ENCODE measurements at regions not wholly inside any gene's neighbourhood (a gene's known extent, or its start where the extent isn't known, plus 50 kb on each side); places are given as distances from the start of the nearest gene placed in this dataset.

GRCh38 chr1:238745069-238745468, 641.3 kb upstream of the CHRM3 start:
- Histone ChIP-seq H3K4me3 (ENCODE audit: insufficient read depth, low read length) (no peak overlapping the region), H4K20me1 (ENCODE audit: insufficient read depth, low read length) (no peaks in the 10 kb centered on the region), H3K4me1 (ENCODE audit: insufficient read depth, low read length) (no peaks in the 10 kb centered on the region), H2AFZ (ENCODE audit: low read length) (no peak overlapping the region), H3K27me3 (ENCODE audit: insufficient read depth, low read length) (no peaks in the 10 kb centered on the region), H3K79me2 (ENCODE audit: insufficient read depth, low read length) (no peaks in the 10 kb centered on the region), H3K9me3 (ENCODE audit: low read depth, low read length) (no peaks in the 10 kb centered on the region), H3K4me2 (ENCODE audit: insufficient read depth, low read length) (no peak overlapping the region), H3K36me3 (ENCODE audit: insufficient read depth, low read length) (no peaks in the 10 kb centered on the region), H3K27ac (ENCODE audit: low read depth, low read length) (no peak overlapping the region)
- no peak for TF ChIP-seq CTCF (IDR thresholded peaks at IDR 0.05; ENCODE audit: extremely low read depth, low read depth, low read length)
- DNase-seq (ENCODE audit: insufficient read length, low spot score, missing footprints): no peak

GRCh38 chr1:238738892-238739291, 647.5 kb upstream of the CHRM3 start:
- no peak overlapping the region for H3K4me3 ChIP-seq (ENCODE audit: insufficient read depth, low read length)
- no peaks in the 10 kb centered on the region for H3K4me1 ChIP-seq (ENCODE audit: insufficient read depth, low read length)
- no peaks in the 10 kb centered on the region for H3K9me3 ChIP-seq (ENCODE audit: low read depth, low read length)
- H3K79me2 ChIP-seq (ENCODE audit: insufficient read depth, low read length): no peaks in the 10 kb centered on the region
- no peak for DNase-seq (ENCODE audit: insufficient read length, low spot score, missing footprints)
- peak overlapping the region; percentile 24 for H2AFZ ChIP-seq (ENCODE audit: low read length)
- H3K36me3 ChIP-seq (ENCODE audit: insufficient read depth, low read length): no peaks in the 10 kb centered on the region
- H4K20me1 ChIP-seq (ENCODE audit: insufficient read depth, low read length): no peaks in the 10 kb centered on the region
- H3K27ac ChIP-seq (ENCODE audit: low read depth, low read length): no peak overlapping the region
- no peak for TF ChIP-seq CTCF (IDR thresholded peaks at IDR 0.05; ENCODE audit: extremely low read depth, low read depth, low read length)
- H3K4me2 ChIP-seq (ENCODE audit: insufficient read depth, low read length): no peak overlapping the region
- no peaks in the 10 kb centered on the region for H3K27me3 ChIP-seq (ENCODE audit: insufficient read depth, low read length)

- Histone ChIP-seq H3K36me3 (ENCODE audit: insufficient read depth, low read length) (no peaks in the 10 kb centered on the region), H3K4me2 (ENCODE audit: insufficient read depth, low read length) (no peak overlapping the region), H3K9me3 (ENCODE audit: low read depth, low read length) (no peaks in the 10 kb centered on the region), H3K79me2 (ENCODE audit: insufficient read depth, low read length) (no peaks in the 10 kb centered on the region), H4K20me1 (ENCODE audit: insufficient read depth, low read length) (no peaks in the 10 kb centered on the region), H3K27ac (ENCODE audit: low read depth, low read length) (no peak overlapping the region), H3K4me3 (ENCODE audit: insufficient read depth, low read length) (no peak overlapping the region), H2AFZ (ENCODE audit: low read length) (no peak overlapping the region), H3K27me3 (ENCODE audit: insufficient read depth, low read length) (no peaks in the 10 kb centered on the region), H3K4me1 (ENCODE audit: insufficient read depth, low read length) (no peaks in the 10 kb centered on the region)
- no peak for DNase-seq (ENCODE audit: insufficient read length, low spot score, missing footprints)
- TF ChIP-seq CTCF (IDR thresholded peaks at IDR 0.05; ENCODE audit: extremely low read depth, low read depth, low read length): no peak
These were observed 658.7 kb upstream of the CHRM3 start for GRCh38 chr1:238727670-238728069.

- H3K36me3 ChIP-seq (ENCODE audit: insufficient read depth, low read length): no peaks in the 10 kb centered on the region
These were observed 663.6 kb upstream of the CHRM3 start for GRCh38 chr1:238722812-238723211.

More at GRCh38 chr1:238722812-238723211, 663.6 kb upstream of the CHRM3 start:
- Histone ChIP-seq H3K4me1 (ENCODE audit: insufficient read depth, low read length) (no peaks in the 10 kb centered on the region), H3K4me2 (ENCODE audit: insufficient read depth, low read length) (no peak overlapping the region), H3K27ac (ENCODE audit: low read depth, low read length) (no peak overlapping the region), H3K4me3 (ENCODE audit: insufficient read depth, low read length) (no peak overlapping the region), H4K20me1 (ENCODE audit: insufficient read depth, low read length) (no peaks in the 10 kb centered on the region), H3K27me3 (ENCODE audit: insufficient read depth, low read length) (no peaks in the 10 kb centered on the region), H3K79me2 (ENCODE audit: insufficient read depth, low read length) (no peaks in the 10 kb centered on the region), H2AFZ (ENCODE audit: low read length) (no peak overlapping the region), H3K9me3 (ENCODE audit: low read depth, low read length) (no peaks in the 10 kb centered on the region)
- DNase-seq (ENCODE audit: insufficient read length, low spot score, missing footprints): no peak
- no peak for TF ChIP-seq CTCF (IDR thresholded peaks at IDR 0.05; ENCODE audit: extremely low read depth, low read depth, low read length)
